GM18907 (cell line): ENCODE measurements at regions not wholly inside any gene's neighbourhood (a gene's known extent, or its start where the extent isn't known, plus 50 kb on each side); places are given as distances from the start of the nearest gene placed in this dataset.
"Not testable (repeated sequence)": the region's sequence is repeated elsewhere in the genome, so short reads cannot be mapped to it uniquely, and the experiment has no call there.

Experiments used
- ATAC-seq: cut with Tn5 transposase; IDR thresholded peaks from one replicate; pipeline ENCODE4 v1.9.1; 2021; ENCODE audit warnings: mild to moderate bottlenecking, moderate library complexity; ENCODE audit not compliant: unreplicated experiment

GRCh38 chr14:104474495-104475213 is 104.9 kb upstream of the C14orf180 start:
- no peak for ATAC-seq

GRCh38 chr14:104475256-104475655 is 104.3 kb upstream of the C14orf180 start:
- ATAC-seq: no peak

DNA sequence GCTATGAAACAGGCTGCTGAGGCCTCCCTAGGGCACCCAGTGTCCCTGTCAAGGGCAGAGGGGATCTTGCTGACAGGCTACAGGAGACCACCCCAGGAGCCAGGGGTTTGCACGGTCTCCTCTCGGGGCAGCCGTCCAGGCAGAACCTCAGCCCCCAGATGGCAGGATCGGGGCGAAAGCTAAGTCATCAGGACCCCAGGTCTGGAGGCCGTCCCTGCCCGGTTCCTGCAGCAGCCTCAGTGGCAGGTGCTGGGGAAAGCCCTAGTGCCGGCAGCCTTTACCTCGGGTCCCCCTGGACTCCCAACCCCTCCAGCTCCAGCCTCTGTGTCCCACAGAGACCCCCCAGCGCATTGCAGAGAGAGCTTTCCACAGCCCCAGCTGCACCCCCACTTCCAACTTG is 103.8 kb upstream of the C14orf180 start:
- ATAC-seq: no peak

DNA sequence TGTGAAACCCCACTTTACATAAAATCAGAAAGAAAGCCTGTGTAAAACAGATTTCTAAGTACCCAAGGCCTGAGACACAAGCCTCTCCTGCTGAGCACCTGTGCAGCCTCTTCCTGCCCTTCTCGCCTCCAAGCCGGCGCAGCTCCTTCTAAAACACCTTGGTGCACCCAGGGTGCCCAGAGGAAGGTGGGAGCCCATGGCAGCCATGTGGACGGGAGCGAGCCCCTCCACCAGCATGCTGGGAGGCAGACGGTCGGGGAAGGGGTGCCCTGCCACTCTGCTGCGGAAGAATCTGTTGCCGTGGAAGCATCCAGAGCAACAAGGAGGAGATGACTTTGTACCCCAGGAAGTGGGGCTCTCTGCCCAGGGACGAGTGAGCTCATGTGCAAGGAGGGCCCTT is 103.1 kb upstream of the C14orf180 start:
- ATAC-seq: no peak

GRCh38 chr14:104477117-104477623 is 102.4 kb upstream of the C14orf180 start:
- no peak for ATAC-seq

DNA sequence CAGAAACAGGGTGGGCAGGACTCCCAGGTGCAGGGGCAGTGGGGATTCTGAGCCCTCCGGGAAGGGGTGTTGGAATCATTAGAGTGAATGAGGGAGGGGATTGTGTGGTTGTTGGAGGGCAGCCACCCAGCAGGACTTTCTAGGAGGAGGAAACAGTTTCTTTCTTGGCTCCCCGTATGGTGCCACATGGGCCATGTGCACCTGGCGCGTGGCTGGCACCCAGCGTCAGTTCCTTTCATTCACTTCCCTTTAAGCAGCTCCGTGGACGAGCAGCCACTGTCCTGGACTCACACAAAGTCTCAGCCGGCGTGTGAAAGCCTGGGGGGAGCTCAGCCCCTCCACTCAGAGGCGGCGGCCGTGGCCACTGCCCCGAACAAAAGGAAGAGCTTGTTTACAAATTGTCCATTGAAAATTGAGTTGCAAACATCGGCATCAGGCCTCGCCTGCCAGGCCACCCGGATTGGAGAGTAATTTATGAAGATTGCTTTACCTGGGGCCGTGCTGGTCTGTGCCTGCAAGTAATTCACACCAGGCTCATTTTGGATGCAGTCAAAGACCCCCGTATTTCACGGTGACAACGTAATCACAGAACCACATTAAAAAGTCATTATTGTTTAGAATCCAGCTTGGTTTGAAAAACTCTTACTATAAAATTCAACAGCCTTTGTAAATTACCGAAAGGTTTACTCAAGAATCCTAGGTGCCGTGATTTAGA is 101.7 kb upstream of the C14orf180 start:
- no peak for ATAC-seq

GRCh38 chr14:104478656-104479055 is 100.9 kb upstream of the C14orf180 start:
- no peak for ATAC-seq

DNA sequence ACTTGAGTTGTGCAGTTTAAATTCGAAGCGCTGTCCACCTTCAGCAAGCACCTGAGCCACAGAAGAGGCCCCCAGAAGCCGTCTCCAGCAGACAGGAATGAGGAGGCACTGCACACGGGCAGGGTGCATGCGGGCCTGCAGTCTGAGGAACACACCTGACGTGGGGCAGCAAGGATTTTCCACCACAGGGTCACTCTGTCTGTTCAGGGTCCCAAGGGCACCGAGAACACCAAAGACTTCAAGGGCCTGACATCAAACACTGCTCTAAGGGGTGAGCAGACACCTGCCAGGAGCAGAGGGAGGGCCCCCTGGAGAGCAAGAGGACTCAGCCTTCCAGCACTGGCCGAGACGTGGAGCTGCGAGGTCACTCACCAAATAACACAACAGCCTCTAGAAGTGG is 99.7 kb upstream of the C14orf180 start:
- no peak for ATAC-seq

- no peak for ATAC-seq
Measured at GRCh38 chr14:104481323-104481722, 98.2 kb upstream of the C14orf180 start.

DNA sequence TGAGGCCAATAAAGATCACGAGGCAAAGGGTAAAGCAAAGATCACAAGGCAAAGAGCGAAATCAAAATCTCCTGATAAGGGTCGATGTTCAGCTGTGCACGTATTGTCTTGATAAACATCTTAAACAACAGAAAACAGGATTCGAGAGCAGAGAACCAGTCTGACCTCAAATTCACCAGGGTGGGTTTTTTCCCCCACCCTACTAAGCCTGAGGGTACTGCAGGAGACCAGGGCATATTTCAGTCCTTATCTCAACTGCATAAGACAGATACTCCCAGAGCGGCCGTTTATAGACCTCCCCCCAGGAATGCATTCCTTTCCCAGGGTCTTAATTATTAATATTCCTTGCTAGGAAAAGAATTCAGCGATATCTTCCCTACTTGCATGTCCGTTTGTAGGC is 97.5 kb upstream of the C14orf180 start:
- not testable (repeated sequence) for ATAC-seq

DNA sequence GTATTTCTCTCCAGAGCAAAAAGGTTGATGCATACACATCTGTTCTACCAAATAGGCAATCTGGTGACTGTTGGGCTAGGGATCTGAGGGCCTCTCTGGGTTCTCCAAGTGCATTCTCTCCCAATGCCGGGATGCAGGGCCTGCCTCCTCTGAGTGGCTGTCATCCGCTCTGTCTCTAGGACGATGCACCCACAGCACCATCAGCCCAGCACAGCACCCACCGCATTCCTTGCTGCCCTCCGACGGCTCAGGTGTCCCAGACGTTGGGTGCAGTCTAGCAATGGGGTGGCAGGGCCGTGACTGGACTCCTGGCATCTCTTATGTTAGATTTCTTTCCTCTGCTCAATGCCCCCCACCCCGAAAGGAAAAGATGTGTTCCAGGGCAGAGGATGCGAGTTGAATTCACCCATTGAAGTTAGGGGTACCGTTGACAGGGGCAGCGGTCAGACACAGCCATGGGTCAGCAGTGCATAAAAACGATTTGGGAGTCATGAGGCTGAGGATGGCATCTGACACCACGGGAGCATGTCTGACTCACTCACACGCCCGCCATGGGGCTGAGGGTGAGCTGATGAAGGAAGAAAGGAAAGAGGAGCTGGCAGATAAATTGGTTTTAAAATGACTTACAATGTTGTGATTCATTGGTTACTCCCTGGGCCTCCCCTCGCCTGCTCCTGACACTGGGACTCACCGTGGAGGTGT is 93.2 kb upstream of the C14orf180 start:
- no peak for ATAC-seq

GRCh38 chr14:104494483-104494882 is 85.1 kb upstream of the C14orf180 start:
- ATAC-seq: no peak

- ATAC-seq: no peak
Measured at GRCh38 chr14:104496095-104496494, 83.5 kb upstream of the C14orf180 start.

- ATAC-seq: no peak
Measured at GRCh38 chr14:104499784-104500760, 79.5 kb upstream of the C14orf180 start.

DNA sequence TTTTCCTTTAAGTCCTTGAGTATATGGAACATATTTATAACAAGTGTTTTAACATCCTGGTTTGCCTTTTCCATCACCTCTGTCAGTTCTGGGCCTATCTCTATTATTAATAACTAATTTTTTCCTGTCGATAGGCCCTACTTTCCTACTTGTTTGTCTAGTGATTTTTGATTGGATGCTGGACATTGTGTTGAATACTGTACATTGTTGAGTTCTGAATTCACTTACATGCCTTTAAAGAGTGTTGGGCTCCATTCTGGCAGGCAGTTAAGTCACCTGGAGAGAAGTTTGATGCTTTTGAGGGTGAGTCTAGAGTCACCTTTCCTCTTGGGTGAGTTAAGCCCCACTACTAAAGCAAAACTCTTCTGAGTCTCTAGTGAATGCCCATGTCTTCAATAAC is 77.5 kb upstream of the C14orf180 start:
- ATAC-seq: no peak

- no peak for ATAC-seq
Measured at GRCh38 chr14:104503691-104504090, 75.9 kb upstream of the C14orf180 start.

DNA sequence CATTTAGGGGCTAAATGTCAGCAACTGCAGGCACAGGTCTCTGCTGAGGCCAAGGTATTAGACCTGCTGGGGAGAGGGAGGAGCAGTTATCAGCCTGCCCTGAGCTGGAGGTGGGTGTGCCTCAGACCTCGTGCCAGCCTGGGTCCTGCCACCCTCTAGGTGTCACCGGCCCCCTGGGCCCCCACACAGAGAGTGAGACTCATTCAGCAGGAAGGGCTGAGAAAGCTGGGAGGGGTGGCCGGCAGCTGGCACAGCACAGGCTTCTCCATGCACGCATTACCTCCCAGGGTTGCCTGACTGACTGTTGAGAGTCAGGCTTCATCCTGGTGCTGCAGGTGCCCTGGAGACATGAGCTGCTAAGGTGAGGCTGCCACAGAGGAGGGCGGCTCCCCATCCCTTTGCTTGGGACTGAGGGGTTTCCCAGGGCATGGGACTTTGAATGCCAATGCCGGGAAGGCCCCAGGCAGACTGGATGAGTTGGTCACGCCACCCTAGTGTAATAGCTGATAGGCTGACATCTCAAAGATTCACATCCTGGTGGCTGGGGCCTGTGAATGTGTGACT is 75.3 kb upstream of the C14orf180 start:
- ATAC-seq: no peak

DNA sequence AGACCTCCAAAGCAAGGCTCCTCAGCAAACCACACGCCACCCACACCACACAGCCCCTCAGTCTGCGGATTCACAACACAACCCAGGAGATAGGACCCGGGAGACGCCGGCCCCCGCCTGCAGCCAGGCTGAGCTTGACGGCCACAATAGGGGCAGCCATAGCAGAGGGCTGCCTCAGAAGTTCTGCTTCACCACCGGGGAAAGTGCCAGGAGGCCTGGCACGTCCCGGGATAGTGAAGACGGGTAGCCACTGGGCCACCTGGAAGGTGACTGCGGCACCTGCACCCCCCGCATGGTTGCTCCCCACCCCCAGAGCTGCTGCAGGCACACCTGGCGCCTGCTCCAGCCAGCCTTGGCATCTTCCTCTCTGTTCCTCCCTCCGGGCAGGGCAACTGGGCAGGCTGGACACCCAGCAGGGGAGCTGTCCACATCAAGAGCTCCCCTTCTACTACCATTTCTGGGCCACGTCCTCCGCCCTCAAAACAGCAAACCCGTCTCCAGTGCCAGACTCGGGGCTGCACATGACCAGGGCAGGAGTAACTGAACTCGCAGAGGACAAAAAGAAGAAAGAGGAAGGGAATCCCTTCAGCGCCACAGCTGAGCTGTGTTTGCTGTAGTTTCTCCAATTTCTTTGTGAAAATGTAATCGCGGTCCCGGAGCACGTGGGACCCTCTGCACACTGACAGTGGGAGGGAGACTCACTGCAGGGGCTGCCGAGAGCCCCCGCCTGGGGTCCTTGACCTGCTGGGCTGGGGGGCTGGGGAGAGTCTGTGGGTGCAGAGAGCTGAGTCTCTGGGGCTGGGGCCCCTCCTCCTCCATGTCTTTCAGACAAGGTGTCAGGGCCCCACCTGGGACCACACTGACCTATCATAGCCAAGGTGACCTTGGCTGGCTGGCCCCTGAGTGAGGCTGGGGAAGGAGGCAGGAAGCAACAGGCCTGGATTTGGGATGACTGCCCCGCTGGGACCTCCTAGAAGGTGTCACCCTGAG is 74.2 kb upstream of the C14orf180 start:
- ATAC-seq: no peak
